ENCODE measurements at regions not wholly inside any gene's neighbourhood (a gene's known extent, or its start where the extent isn't known, plus 50 kb on each side); places are given as distances from the start of the nearest gene placed in this dataset.

DNA sequence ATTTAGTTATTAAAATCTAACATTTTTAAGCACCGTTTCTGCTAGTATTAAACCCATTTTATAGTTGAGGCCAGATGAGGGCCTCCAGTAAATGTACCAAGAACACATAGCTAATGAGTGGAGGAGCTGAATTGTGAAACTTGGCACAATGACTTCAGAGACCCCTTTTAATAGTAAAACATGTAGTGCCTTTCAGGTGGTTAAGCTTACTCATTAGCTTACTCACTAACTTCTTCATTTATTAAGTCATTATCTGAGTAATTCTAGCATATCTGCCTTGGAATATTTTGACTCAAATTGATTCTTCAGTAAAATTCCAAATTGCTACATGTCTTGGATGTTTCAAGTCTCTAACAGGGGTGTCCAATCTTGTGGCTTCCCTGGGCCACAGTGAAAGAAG lies 735.2 kb downstream of the LIG4 start:
- TF ChIP-seq, protein P1, sequence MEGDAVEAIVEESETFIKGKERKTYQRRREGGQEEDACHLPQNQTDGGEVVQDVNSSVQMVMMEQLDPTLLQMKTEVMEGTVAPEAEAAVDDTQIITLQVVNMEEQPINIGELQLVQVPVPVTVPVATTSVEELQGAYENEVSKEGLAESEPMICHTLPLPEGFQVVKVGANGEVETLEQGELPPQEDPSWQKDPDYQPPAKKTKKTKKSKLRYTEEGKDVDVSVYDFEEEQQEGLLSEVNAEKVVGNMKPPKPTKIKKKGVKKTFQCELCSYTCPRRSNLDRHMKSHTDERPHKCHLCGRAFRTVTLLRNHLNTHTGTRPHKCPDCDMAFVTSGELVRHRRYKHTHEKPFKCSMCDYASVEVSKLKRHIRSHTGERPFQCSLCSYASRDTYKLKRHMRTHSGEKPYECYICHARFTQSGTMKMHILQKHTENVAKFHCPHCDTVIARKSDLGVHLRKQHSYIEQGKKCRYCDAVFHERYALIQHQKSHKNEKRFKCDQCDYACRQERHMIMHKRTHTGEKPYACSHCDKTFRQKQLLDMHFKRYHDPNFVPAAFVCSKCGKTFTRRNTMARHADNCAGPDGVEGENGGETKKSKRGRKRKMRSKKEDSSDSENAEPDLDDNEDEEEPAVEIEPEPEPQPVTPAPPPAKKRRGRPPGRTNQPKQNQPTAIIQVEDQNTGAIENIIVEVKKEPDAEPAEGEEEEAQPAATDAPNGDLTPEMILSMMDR (IDR thresholded peaks at IDR 0.05), result no peak
- TF ChIP-seq, protein P2, sequence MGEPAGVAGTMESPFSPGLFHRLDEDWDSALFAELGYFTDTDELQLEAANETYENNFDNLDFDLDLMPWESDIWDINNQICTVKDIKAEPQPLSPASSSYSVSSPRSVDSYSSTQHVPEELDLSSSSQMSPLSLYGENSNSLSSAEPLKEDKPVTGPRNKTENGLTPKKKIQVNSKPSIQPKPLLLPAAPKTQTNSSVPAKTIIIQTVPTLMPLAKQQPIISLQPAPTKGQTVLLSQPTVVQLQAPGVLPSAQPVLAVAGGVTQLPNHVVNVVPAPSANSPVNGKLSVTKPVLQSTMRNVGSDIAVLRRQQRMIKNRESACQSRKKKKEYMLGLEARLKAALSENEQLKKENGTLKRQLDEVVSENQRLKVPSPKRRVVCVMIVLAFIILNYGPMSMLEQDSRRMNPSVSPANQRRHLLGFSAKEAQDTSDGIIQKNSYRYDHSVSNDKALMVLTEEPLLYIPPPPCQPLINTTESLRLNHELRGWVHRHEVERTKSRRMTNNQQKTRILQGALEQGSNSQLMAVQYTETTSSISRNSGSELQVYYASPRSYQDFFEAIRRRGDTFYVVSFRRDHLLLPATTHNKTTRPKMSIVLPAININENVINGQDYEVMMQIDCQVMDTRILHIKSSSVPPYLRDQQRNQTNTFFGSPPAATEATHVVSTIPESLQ (CRISPR knock-in tag; IDR thresholded peaks at IDR 0.05), result no peak
- TF ChIP-seq CREM (CRISPR knock-in tag; IDR thresholded peaks at IDR 0.05) (no peak), PRRX2 (CRISPR knock-in tag; IDR thresholded peaks at IDR 0.05) (no peak), RELA (CRISPR knock-in tag; IDR thresholded peaks at IDR 0.05; ENCODE audit: borderline replicate concordance) (no peak)
- TF ChIP-seq, protein P3, sequence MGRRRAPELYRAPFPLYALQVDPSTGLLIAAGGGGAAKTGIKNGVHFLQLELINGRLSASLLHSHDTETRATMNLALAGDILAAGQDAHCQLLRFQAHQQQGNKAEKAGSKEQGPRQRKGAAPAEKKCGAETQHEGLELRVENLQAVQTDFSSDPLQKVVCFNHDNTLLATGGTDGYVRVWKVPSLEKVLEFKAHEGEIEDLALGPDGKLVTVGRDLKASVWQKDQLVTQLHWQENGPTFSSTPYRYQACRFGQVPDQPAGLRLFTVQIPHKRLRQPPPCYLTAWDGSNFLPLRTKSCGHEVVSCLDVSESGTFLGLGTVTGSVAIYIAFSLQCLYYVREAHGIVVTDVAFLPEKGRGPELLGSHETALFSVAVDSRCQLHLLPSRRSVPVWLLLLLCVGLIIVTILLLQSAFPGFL (CRISPR knock-in tag; IDR thresholded peaks at IDR 0.05; ENCODE audit: borderline replicate concordance), result no peak
